GM12878 (cell line): ENCODE measurements at regions not wholly inside any gene's neighbourhood (a gene's known extent, or its start where the extent isn't known, plus 50 kb on each side); places are given as distances from the start of the nearest gene placed in this dataset.

Source experiments
- ATAC-seq: fragments of 200-7000 bp; cut with Tn5 transposase; 3 replicates; pipeline ENCODE4 v1.9.1; 2020; ENCODE audit warnings: mild to moderate bottlenecking, moderate library complexity
- BruUV-seq: library from RNA; stranded (reverse); fragments of 400-500 nt; replicated peaks from 2 replicates; lab custom pipeline; 2021; lab: Mats Ljungman, UMichigan
- CTCF ChIA-PET: fragments of 300-600 bp; sonication (Branson Sonifier 250); formaldehyde crosslinking; extraction: SDS; loops from one replicate; lab custom pipeline; 2021; ENCODE audit warnings: inconsistent platforms; lab: Yijun Ruan, JAX
- POLR2A ChIA-PET: fragments of 350-600 bp; formaldehyde crosslinking; extraction: SDS; loops from one replicate; lab custom pipeline; 2021; ENCODE audit warnings: inconsistent platforms; lab: Charles Lee
- RAD21 ChIA-PET: fragments of 300-600 bp; sonication (Branson Sonifier 250); formaldehyde crosslinking; loops from one replicate; lab custom pipeline; 2023; ENCODE audit warnings: antibody characterized with exemption; ENCODE audit not compliant: unreplicated experiment; lab: Charles Lee
- SMC1A ChIA-PET: fragments of 300-600 bp; sonication (Branson Sonifier 250); formaldehyde crosslinking; loops from one replicate; lab custom pipeline; 2023; ENCODE audit not compliant: unreplicated experiment, uncharacterized antibody; lab: Charles Lee
- DNase-seq: peaks from one replicate; pipeline ENCODE4 v3.0.0-alpha.2; 2011; ENCODE audit warnings: low read depth, low spot score
- FAIRE-seq: peaks from 3 replicates; lab custom pipeline; 2011; peaks lifted over from hg19 to GRCh38; lab: Jason Lieb, UNC
- H2AFZ ChIP-seq: 2 replicates; pipeline ENCODE4 v1.6.0; 2011; ENCODE audit warnings: low read depth, low read length, control low read depth; ENCODE audit not compliant: control insufficient read depth
- H3K27ac ChIP-seq: 2 replicates; pipeline ENCODE4 v1.5.1; 2011; ENCODE audit warnings: control low read depth; ENCODE audit not compliant: control insufficient read depth, insufficient read depth
- H3K27me3 ChIP-seq, 2 experiments: replicated peaks in 1 of 2; 2 replicates each; pipeline versions ENCODE4 v1.6.0 to v1.6.1; 2011; ENCODE audit warnings: low read length in 1 of 2; ENCODE audit not compliant: control insufficient read depth in 2 of 2, insufficient read depth in 2 of 2
- H3K36me3 ChIP-seq, 2 experiments: 2 replicates each; pipeline ENCODE4 v1.5.1; 2011; ENCODE audit warnings: low read length in 1 of 2; ENCODE audit not compliant: control insufficient read depth in 2 of 2, insufficient read depth in 2 of 2
- H3K4me1 ChIP-seq: 2 replicates; pipeline ENCODE4 v1.6.1; 2011; ENCODE audit warnings: mild to moderate bottlenecking, low read length, moderate library complexity, mixed read lengths; ENCODE audit not compliant: control insufficient read depth, insufficient read depth
- H3K4me2 ChIP-seq: 2 replicates; pipeline ENCODE4 v1.6.0; 2011; ENCODE audit warnings: control low read depth; ENCODE audit not compliant: control insufficient read depth, insufficient read depth
- H3K4me3 ChIP-seq: fragments of 200-600 bp; sonication (generic); 2 replicates; pipeline ENCODE4 v1.5.1; 2016
- H3K79me2 ChIP-seq: 2 replicates; pipeline ENCODE4 v1.6.0; 2011; ENCODE audit warnings: low read length; ENCODE audit not compliant: control insufficient read depth, insufficient read depth
- H3K9ac ChIP-seq: 2 replicates; pipeline ENCODE4 v1.8.0; 2011; ENCODE audit warnings: low read length, control low read depth, mixed read lengths; ENCODE audit not compliant: control insufficient read depth, insufficient read depth
- H3K9me3 ChIP-seq: replicated peaks from 3 replicates; pipeline ENCODE4 v1.5.1; 2011; ENCODE audit warnings: mild to moderate bottlenecking, low read length; ENCODE audit not compliant: control insufficient read depth, insufficient read depth
- H4K20me1 ChIP-seq: 2 replicates; pipeline ENCODE4 v1.6.0; 2011; ENCODE audit not compliant: control insufficient read depth, insufficient read depth
- CBX5 ChIP-seq: sonication (generic); IDR thresholded peaks from 2 replicates; pipeline ENCODE4 v1.6.1; 2016; ENCODE audit warnings: low read depth, moderate library complexity, mild to moderate bottlenecking, inconsistent platforms
- CEBPZ ChIP-seq: fragments of 150-350 bp; IDR thresholded peaks from 2 replicates; pipeline ENCODE4 v1.6.1; 2016; ENCODE audit warnings: low read depth, low read length
- CHD4 ChIP-seq: fragments of 200-600 bp; sonication (generic); IDR thresholded peaks from 2 replicates; pipeline ENCODE4 v1.6.1; 2016; ENCODE audit warnings: mild to moderate bottlenecking
- E2F4 ChIP-seq: IDR thresholded peaks from 2 replicates; pipeline ENCODE4 v1.6.1; 2012; ENCODE audit warnings: low read depth, low read length, improper control_type of control experiment
- EP300 ChIP-seq, 2 experiments: fragments of 150-350 bp in 1 of 2; IDR thresholded peaks; 2 replicates each; pipeline ENCODE4 v1.6.1; 2011 to 2012; ENCODE audit warnings: low read depth in 2 of 2, low read length in 2 of 2, borderline replicate concordance in 1 of 2, improper control_type of control experiment in 1 of 2, inconsistent platforms in 1 of 2; ENCODE audit not compliant: control insufficient read depth in 1 of 2
- HSF1 ChIP-seq: fragments of 150-350 bp; IDR thresholded peaks from 2 replicates; pipeline ENCODE4 v1.6.1; 2014; ENCODE audit warnings: mild to moderate bottlenecking, low read depth, low read length
- RAD21 ChIP-seq: IDR thresholded peaks from 2 replicates; pipeline ENCODE4 v1.6.1; 2011; ENCODE audit warnings: mild to moderate bottlenecking, low read depth, low read length, moderate library complexity; ENCODE audit not compliant: insufficient read depth
- RAD51 ChIP-seq: fragments of 450-650 bp; IDR thresholded peaks from 2 replicates; pipeline ENCODE4 v1.6.1; 2016; ENCODE audit warnings: moderate library complexity, mild to moderate bottlenecking, inconsistent platforms
- SKIL ChIP-seq: fragments of 450-650 bp; IDR thresholded peaks from 2 replicates; pipeline ENCODE4 v1.6.1; 2017; ENCODE audit warnings: mild to moderate bottlenecking, low read depth, inconsistent platforms; ENCODE audit not compliant: poor library complexity, severe bottlenecking
- ZNF384 ChIP-seq: IDR thresholded peaks from 2 replicates; pipeline ENCODE4 v1.6.1; 2012; ENCODE audit warnings: low read depth, mild to moderate bottlenecking, low read length, improper control_type of control experiment, borderline replicate concordance
- WGBS: methylation state at CpG from one replicate; pipeline ENCODE4 v1.1.6; 2016; ENCODE audit warnings: low lambda C conversion rate; ENCODE audit not compliant: insufficient replicate concordance, insufficient coverage; ENCODE audit errors: missing lambda C conversion rate; 5-methylcytosine and 5-hydroxymethylcytosine counted together
- in situ Hi-C: fragments of 300-500 bp; cut with MboI; formaldehyde crosslinking; loops from 9 replicates; pipeline ENCODE4 v1.14.3; 2018; ENCODE audit warnings: mixed read lengths
- intact Hi-C: fragments of 100-400 bp; cut with micrococcal nuclease; formaldehyde crosslinking; loops from one replicate; pipeline ENCODE4 v1.14.2; 2022; ENCODE audit not compliant: unreplicated experiment
- TF ChIP-seq, protein P1 (sequence below): fragments of 450-650 bp; IDR thresholded peaks from 2 replicates; pipeline ENCODE4 v1.6.1; 2017; ENCODE audit warnings: borderline replicate concordance

DNA sequence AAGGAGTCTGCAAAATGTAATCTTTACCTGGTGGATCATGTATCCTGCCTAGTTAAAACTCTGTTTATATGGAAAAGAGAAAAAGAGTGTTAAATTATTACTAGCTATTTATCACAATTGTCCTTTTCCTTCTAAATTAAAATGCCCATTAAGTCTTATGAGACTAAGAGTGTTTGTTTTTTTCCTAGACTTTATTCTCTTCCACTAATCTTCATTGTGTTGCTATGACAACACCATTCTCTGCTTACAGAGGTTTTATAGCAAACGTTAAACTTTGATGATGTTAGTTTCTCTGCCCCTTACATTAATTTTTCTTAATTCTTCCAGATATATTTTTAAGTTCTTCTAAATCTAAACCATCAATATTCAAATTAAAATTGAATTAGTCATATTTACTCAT lies 420.8 kb downstream of the TBC1D32 start (continued):
- TF ChIP-seq HSF1: no peak
- no peak for TF ChIP-seq RAD21

DNA sequence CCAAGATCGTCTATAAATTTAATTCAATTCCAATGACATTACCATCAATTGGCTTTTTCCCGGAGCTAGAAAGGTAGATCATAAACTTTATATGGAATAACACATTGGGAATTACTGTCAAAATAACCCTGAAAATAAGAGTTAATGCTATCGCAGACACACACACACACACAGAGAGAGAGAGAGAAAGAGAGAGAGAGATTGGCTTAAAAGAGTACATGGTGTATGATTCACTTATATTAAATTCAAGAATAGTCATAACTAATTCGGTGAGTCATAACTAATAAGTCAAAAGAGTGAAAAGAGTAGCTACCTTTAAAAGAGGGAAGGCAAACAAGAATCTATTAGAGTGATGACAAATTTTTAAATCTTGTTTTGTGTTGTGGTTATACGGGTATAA lies 425.5 kb downstream of the TBC1D32 start:
- H3K27me3 ChIP-seq: no peaks in the 10 kb centered on the region
- no peak overlapping the region for H3K9ac ChIP-seq
- no peaks in the 10 kb centered on the region for H3K9me3 ChIP-seq
- no peak overlapping the region for H3K27ac ChIP-seq
- in situ Hi-C loops (no loop called here), intact Hi-C loops (no loop called here)
- ChIA-PET RAD21 (no interaction called here), POLR2A (no interaction called here), CTCF (no interaction called here), SMC1A (interaction anchor here (1.5 kb wide), 1 partner anchor 8 kb away, joined by 4 read pairs; no protein-coding TSS in a partner anchor)
- H4K20me1 ChIP-seq: no peaks in the 10 kb centered on the region
- H3K4me2 ChIP-seq: no peak overlapping the region
- BruUV-seq: no TSS peak
- 33% methylated on average over 5 of the region's 5 CpGs for WGBS
- no peak for FAIRE-seq
- no peak for DNase-seq
- H3K4me3 ChIP-seq: no peak overlapping the region
- no peak for ATAC-seq
- no peak overlapping the region for H2AFZ ChIP-seq
- no peaks in the 10 kb centered on the region for H3K4me1 ChIP-seq
- H3K36me3 ChIP-seq: no peaks in the 10 kb centered on the region
- H3K79me2 ChIP-seq: no peaks in the 10 kb centered on the region
- TF ChIP-seq SKIL: no peak
- no peak for TF ChIP-seq CBX5
- no peak for TF ChIP-seq CHD4
- TF ChIP-seq, protein P1, sequence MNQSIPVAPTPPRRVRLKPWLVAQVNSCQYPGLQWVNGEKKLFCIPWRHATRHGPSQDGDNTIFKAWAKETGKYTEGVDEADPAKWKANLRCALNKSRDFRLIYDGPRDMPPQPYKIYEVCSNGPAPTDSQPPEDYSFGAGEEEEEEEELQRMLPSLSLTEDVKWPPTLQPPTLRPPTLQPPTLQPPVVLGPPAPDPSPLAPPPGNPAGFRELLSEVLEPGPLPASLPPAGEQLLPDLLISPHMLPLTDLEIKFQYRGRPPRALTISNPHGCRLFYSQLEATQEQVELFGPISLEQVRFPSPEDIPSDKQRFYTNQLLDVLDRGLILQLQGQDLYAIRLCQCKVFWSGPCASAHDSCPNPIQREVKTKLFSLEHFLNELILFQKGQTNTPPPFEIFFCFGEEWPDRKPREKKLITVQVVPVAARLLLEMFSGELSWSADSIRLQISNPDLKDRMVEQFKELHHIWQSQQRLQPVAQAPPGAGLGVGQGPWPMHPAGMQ: no peak
- no peak for TF ChIP-seq ZNF384
- TF ChIP-seq EP300 (IDR thresholded peaks at IDR 0.05; ENCODE audit: borderline replicate concordance in 1 of 2, control insufficient read depth in 1 of 2, low read depth in 2 of 2, low read length in 2 of 2): no peak
- no peak for TF ChIP-seq RAD51
- TF ChIP-seq E2F4: no peak
- no peak for TF ChIP-seq CEBPZ
